H1 (cell line): ENCODE measurements at regions not wholly inside any gene's neighbourhood (a gene's known extent, or its start where the extent isn't known, plus 50 kb on each side); places are given as distances from the start of the nearest gene placed in this dataset.

ENCODE experiments used
- CTCF ChIA-PET: fragments of 300-600 bp; sonication (Branson Sonifier 250); formaldehyde crosslinking; loops from one replicate; lab custom pipeline; 2021; ENCODE audit not compliant: partially characterized antibody; lab: Charles Lee
- POLR2A ChIA-PET: fragments of 300-600 bp; sonication (Branson Sonifier 250); formaldehyde crosslinking; loops from one replicate; lab custom pipeline; 2021; ENCODE audit warnings: inconsistent platforms; ENCODE audit not compliant: partially characterized antibody; lab: Charles Lee
- DNase-seq, 2 experiments: peaks; one replicate each; pipeline versions ENCODE4 v3.0.0 to v3.0.0-alpha.2; 2010 to 2022; ENCODE audit warnings: low spot score in 2 of 2, low read depth in 1 of 2, mixed read lengths in 1 of 2
- FAIRE-seq: peaks from 2 replicates; lab custom pipeline; 2011; peaks lifted over from hg19 to GRCh38; lab: Jason Lieb, UNC
- H2AFZ ChIP-seq: 2 replicates; pipeline ENCODE4 v1.8.1; 2012; ENCODE audit warnings: low read length, inconsistent platforms
- H2AK5ac ChIP-seq: 2 replicates; pipeline ENCODE4 v1.6.1; 2013; ENCODE audit warnings: low read depth, low read length
- H2BK120ac ChIP-seq: replicated peaks from 2 replicates; pipeline ENCODE3; 2013; ENCODE audit warnings: low read depth, low read length, inconsistent platforms
- H2BK12ac ChIP-seq: 2 replicates; pipeline ENCODE4 v1.6.1; 2013; ENCODE audit warnings: low read depth, low read length
- H2BK15ac ChIP-seq: 2 replicates; pipeline ENCODE4 v1.6.1; 2013; ENCODE audit warnings: low read length
- H2BK20ac ChIP-seq: 2 replicates; pipeline ENCODE4 v1.6.1; 2013; ENCODE audit warnings: low read length
- H2BK5ac ChIP-seq: 2 replicates; pipeline ENCODE4 v1.6.1; 2013; ENCODE audit warnings: low read depth, low read length
- H3K14ac ChIP-seq: 2 replicates; pipeline ENCODE4 v1.6.1; 2013; ENCODE audit warnings: inconsistent platforms; ENCODE audit not compliant: insufficient read length
- H3K18ac ChIP-seq: 2 replicates; pipeline ENCODE4 v1.6.1; 2013; ENCODE audit warnings: low read length; ENCODE audit errors: extremely low read depth
- H3K23ac ChIP-seq: 2 replicates; pipeline ENCODE4 v1.6.1; 2013; ENCODE audit warnings: inconsistent platforms; ENCODE audit not compliant: insufficient read length
- H3K23me2 ChIP-seq: 2 replicates; pipeline ENCODE4 v1.6.1; 2013; ENCODE audit warnings: low read depth, low read length
- H3K27ac ChIP-seq: 2 replicates; pipeline ENCODE4 v1.6.1; 2011; ENCODE audit warnings: low read depth, low read length, inconsistent platforms
- H3K27me3 ChIP-seq, 4 experiments: replicated peaks in 1 of 4; 1 replicate in 1 of 4; 2 replicates in 3 of 4; pipeline versions ENCODE4 v1.6.1 to v1.8.1; 2011 to 2013; ENCODE audit warnings: low read length in 3 of 4, mild to moderate bottlenecking in 3 of 4, inconsistent platforms in 2 of 4, mixed read lengths in 2 of 4, moderate library complexity in 1 of 4; ENCODE audit not compliant: control insufficient read depth in 3 of 4, insufficient read depth in 3 of 4; ENCODE audit errors: extremely low read depth in 1 of 4
- H3K36me3 ChIP-seq, 4 experiments: 2 replicates each; pipeline versions ENCODE4 v1.6.1 to v1.8.1; 2011 to 2013; ENCODE audit warnings: mild to moderate bottlenecking in 4 of 4, low read length in 3 of 4, moderate library complexity in 2 of 4, control low read depth in 1 of 4, inconsistent platforms in 1 of 4; ENCODE audit not compliant: insufficient read depth in 4 of 4, control insufficient read depth in 2 of 4
- H3K4ac ChIP-seq: replicated peaks from 2 replicates; pipeline ENCODE3; 2013; ENCODE audit warnings: low read length, low read depth, mixed read lengths, inconsistent platforms; ENCODE audit not compliant: insufficient read length
- H3K4me1 ChIP-seq, 4 experiments: replicated peaks in 1 of 4; 1 replicate in 1 of 4; 2 replicates in 3 of 4; pipeline versions ENCODE4 v1.6.1 to v1.8.1; 2011 to 2013; ENCODE audit warnings: low read length in 3 of 4, inconsistent platforms in 2 of 4, mixed read lengths in 1 of 4; ENCODE audit not compliant: insufficient read depth in 4 of 4, control insufficient read depth in 3 of 4
- H3K4me2 ChIP-seq, 2 experiments: 2 replicates each; pipeline versions ENCODE4 v1.6.1 to v1.8.1; 2011 to 2013; ENCODE audit warnings: low read depth in 2 of 2, low read length in 2 of 2, control low read depth in 1 of 2, inconsistent platforms in 1 of 2, mild to moderate bottlenecking in 1 of 2; ENCODE audit not compliant: insufficient read depth in 1 of 2
- H3K4me3 ChIP-seq, 4 experiments: fragments of 200-600, 300-600 bp in 1 of 4; sonication (generic), shearing (Covaris generic), sonication (Bioruptor Twin) in 1 of 4; 2 replicates each; pipeline versions ENCODE4 v1.5.1 to v1.8.1; 2011 to 2016; ENCODE audit warnings: low read length in 4 of 4, low read depth in 3 of 4, control low read depth in 2 of 4, inconsistent platforms in 2 of 4, mild to moderate bottlenecking in 2 of 4, mixed read lengths in 1 of 4, moderate library complexity in 1 of 4; ENCODE audit not compliant: insufficient read depth in 2 of 4; ENCODE audit errors: extremely low read depth in 1 of 4
- H3K56ac ChIP-seq: replicated peaks from 2 replicates; pipeline ENCODE3; 2013; ENCODE audit warnings: low read depth, mild to moderate bottlenecking, mixed read lengths, low read length, inconsistent platforms; ENCODE audit not compliant: insufficient read length
- H3K79me1 ChIP-seq: 2 replicates; pipeline ENCODE4 v1.6.1; 2013; ENCODE audit warnings: low read depth, low read length, control low read depth
- H3K79me2 ChIP-seq, 2 experiments: 2 replicates each; pipeline versions ENCODE4 v1.6.1 to v1.8.1; 2012 to 2013; ENCODE audit warnings: low read length in 2 of 2, mild to moderate bottlenecking in 2 of 2, inconsistent platforms in 1 of 2; ENCODE audit not compliant: insufficient read depth in 2 of 2, control insufficient read depth in 1 of 2
- H3K9ac ChIP-seq, 4 experiments: replicated peaks in 1 of 4; 1 replicate in 1 of 4; 2 replicates in 3 of 4; pipeline versions ENCODE4 v1.6.1 to v1.8.1; 2011 to 2013; ENCODE audit warnings: low read depth in 3 of 4, low read length in 3 of 4, control low read depth in 2 of 4, mild to moderate bottlenecking in 2 of 4, moderate library complexity in 2 of 4, inconsistent platforms in 1 of 4; ENCODE audit errors: extremely low read depth in 1 of 4
- H3K9me3 ChIP-seq, 2 experiments: 2 replicates each; pipeline versions ENCODE4 v1.6.1 to v1.8.1; 2012 to 2013; ENCODE audit warnings: mild to moderate bottlenecking in 2 of 2, moderate library complexity in 2 of 2, control low read depth in 1 of 2, inconsistent platforms in 1 of 2, low read depth in 1 of 2, low read length in 1 of 2, mixed read lengths in 1 of 2; ENCODE audit not compliant: insufficient read depth in 2 of 2
- H4K20me1 ChIP-seq, 2 experiments: replicated peaks in 1 of 2; 2 replicates each; pipeline versions ENCODE3 to v1.8.1; 2011 to 2013; ENCODE audit warnings: inconsistent platforms in 2 of 2, low read length in 2 of 2, mild to moderate bottlenecking in 1 of 2; ENCODE audit not compliant: insufficient read depth in 2 of 2, control insufficient read depth in 1 of 2
- H4K5ac ChIP-seq: 2 replicates; pipeline ENCODE4 v1.6.1; 2013; ENCODE audit warnings: low read length, low read depth, mixed read lengths, inconsistent platforms; ENCODE audit not compliant: insufficient read length
- H4K8ac ChIP-seq: 2 replicates; pipeline ENCODE4 v1.8.0; 2013; ENCODE audit warnings: mild to moderate bottlenecking, moderate library complexity, low read length, inconsistent platforms; ENCODE audit not compliant: insufficient read depth; ENCODE audit errors: extremely low read depth
- H4K91ac ChIP-seq: replicated peaks from 2 replicates; pipeline ENCODE3; 2013; ENCODE audit warnings: low read length, mixed read lengths, inconsistent platforms; ENCODE audit not compliant: insufficient read length
- MAFK ChIP-seq: IDR thresholded peaks from 2 replicates; pipeline ENCODE4 v1.6.1; 2012; ENCODE audit warnings: low read depth, mild to moderate bottlenecking, improper control_type of control experiment, low read length
- SIRT6 ChIP-seq: IDR thresholded peaks from one replicate; pipeline ENCODE4 v1.7.1; 2012; ENCODE audit warnings: low read length, inconsistent platforms
- WGBS, 2 experiments: shearing (Covaris generic) in 1 of 2; methylation state at CpG; one replicate each; pipeline versions ENCODE4 v1.1.6 to v1.1.7; 2013 to 2015; ENCODE audit warnings: low lambda C conversion rate in 2 of 2, mixed read lengths in 2 of 2, inconsistent platforms in 1 of 2, low coverage in 1 of 2, missing lambda C conversion rate in 1 of 2; ENCODE audit not compliant: insufficient replicate concordance in 2 of 2, insufficient coverage in 1 of 2, insufficient read length in 1 of 2; ENCODE audit errors: extremely low coverage in 1 of 2, missing lambda C conversion rate in 1 of 2; 5-methylcytosine and 5-hydroxymethylcytosine counted together

DNA sequence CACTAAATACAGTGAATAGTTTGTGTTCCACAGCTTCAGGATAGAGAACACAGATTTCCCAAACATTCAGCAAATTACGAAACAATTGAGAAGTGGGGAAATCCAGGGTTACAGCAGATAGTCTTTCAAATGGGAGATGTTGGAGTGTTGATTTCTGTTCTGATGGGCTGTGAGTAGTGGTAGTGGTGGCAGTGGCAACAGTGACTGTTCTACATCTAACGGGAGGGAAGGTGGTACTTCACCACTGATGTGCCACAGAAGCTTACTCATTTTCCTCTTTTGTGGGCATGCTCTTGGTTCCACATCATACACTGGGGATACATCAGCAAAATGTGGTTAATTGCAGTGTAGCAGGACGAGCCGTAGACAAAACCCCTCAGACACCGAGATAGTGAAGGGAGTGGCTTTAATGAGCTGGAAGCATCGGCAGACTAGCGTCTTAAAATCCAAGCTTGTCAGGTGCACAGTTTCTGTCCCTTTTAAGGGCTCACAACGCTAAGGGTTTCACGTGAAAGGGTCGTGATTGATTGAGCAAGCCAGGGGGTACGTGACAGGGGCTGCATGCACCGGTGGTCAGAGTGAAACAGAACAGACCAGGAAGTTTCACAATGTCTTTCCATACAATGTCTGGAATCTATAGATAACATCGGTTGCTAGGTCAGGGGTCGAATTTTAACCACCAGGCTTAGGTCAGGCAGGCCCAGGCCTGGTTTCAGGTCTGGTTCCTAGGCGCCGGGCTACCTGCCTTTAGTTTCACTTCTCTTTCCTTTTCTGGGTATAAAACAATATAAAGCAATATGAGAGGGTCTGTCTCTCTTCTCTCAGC, 330.6 kb upstream of the FBXO33 start:
- H3K27ac ChIP-seq: no peak overlapping the region
- no peak overlapping the region for H2BK20ac ChIP-seq
- no peaks in the 10 kb centered on the region for H3K79me2 ChIP-seq
- no peak overlapping the region for H2BK15ac ChIP-seq
- DNase-seq (no peak), FAIRE-seq (no peak)
- no peak overlapping the region for H3K23ac ChIP-seq
- H3K79me1 ChIP-seq: no peaks in the 10 kb centered on the region
- no peaks in the 10 kb centered on the region for H3K36me3 ChIP-seq
- H2BK12ac ChIP-seq: no peak overlapping the region
- H4K8ac ChIP-seq: no peak overlapping the region
- no peaks in the 10 kb centered on the region for H4K20me1 ChIP-seq
- no peak overlapping the region for H2AFZ ChIP-seq
- H3K4me1 ChIP-seq: no peaks in the 10 kb centered on the region
- no peak overlapping the region for H3K18ac ChIP-seq
- no peak overlapping the region for H3K9ac ChIP-seq
- no peak overlapping the region for H3K4ac ChIP-seq
- H3K14ac ChIP-seq: no peak overlapping the region
- H4K5ac ChIP-seq: no peak overlapping the region
- H2BK120ac ChIP-seq: no peak overlapping the region
- H4K91ac ChIP-seq: no peak overlapping the region
- WGBS, 2 experiments: 97% methylated on average over 14 of the region's 16 CpGs; no CpG with 5 or more reads in 1 of the 2 experiments
- no peaks in the 10 kb centered on the region for H3K9me3 ChIP-seq
- no peak overlapping the region for H2AK5ac ChIP-seq
- H3K4me2 ChIP-seq: no peak overlapping the region
- POLR2A ChIA-PET: no interaction called here
- H3K27me3 ChIP-seq: no peaks in the 10 kb centered on the region
- no peak overlapping the region for H3K56ac ChIP-seq
- no peak overlapping the region for H2BK5ac ChIP-seq
- H3K23me2 ChIP-seq: no peaks in the 10 kb centered on the region
- TF ChIP-seq MAFK: no peak
- TF ChIP-seq SIRT6: no peak
- no peak overlapping the region for H3K4me3 ChIP-seq
- CTCF ChIA-PET: no interaction called here
